ENCODE measurements at regions not wholly inside any gene's neighbourhood (a gene's known extent, or its start where the extent isn't known, plus 50 kb on each side); places are given as distances from the start of the nearest gene placed in this dataset.

DNA sequence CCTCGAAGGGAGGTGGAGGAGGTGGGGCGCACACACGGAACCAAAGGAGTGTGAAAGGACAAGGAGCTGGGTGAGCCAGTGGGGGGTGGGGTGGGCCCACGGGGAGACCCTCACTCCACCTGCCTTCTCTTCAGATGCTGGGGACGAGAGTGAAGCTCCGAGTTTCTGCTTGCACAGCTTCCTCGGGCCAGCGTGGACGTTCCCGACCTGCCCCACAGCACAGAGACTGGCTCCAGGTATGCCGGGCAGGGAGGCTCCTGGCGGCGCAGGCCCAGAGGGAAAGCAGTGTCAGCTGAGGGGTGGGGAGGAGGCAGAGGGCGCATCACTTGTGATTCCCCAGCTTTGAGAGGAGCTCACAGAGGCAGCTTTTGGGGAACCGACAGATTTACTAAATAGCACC lies 98.5 kb upstream of the RPS6KA2 start:
- Mint-ChIP-seq H3K36me3 (ENCODE audit: insufficient read depth, unreplicated experiment) (no peaks in the 10 kb centered on the region), H3K27ac (ENCODE audit: unreplicated experiment) (no peak overlapping the region), H3K27me3 (ENCODE audit: unreplicated experiment) (peaks cover 11% of the 10 kb centered on the region), H3K9me3 (ENCODE audit: low read depth, unreplicated experiment) (no peaks in the 10 kb centered on the region), H3K4me3 (ENCODE audit: low read depth, unreplicated experiment) (no peak overlapping the region), H3K4me1 (ENCODE audit: low read depth, unreplicated experiment) (peaks cover 24% of the 10 kb centered on the region)
- no peak for DNase-seq
- CTCF ChIA-PET = no interaction called here
- intact Hi-C loops (cut with micrococcal nuclease; ENCODE audit: unreplicated experiment) = no loop called here
- no peak for TF ChIP-seq CTCF (IDR thresholded peaks at IDR 0.05; ENCODE audit: unreplicated experiment)
- no TSS peak for BruUV-seq (replicated peaks)

GRCh38 chr6:166724576-166724975 lies 97.5 kb upstream of the RPS6KA2 start:
- peaks cover 20% of the 10 kb centered on the region for H3K4me1 Mint-ChIP-seq (ENCODE audit: low read depth, unreplicated experiment)
- H3K4me3 Mint-ChIP-seq (ENCODE audit: low read depth, unreplicated experiment) = no peak overlapping the region
- no peaks in the 10 kb centered on the region for H3K9me3 Mint-ChIP-seq (ENCODE audit: low read depth, unreplicated experiment)
- no peak for TF ChIP-seq CTCF (IDR thresholded peaks at IDR 0.05; ENCODE audit: unreplicated experiment)
- no TSS peak for BruUV-seq (replicated peaks)
- no peak for DNase-seq
- H3K27ac Mint-ChIP-seq (ENCODE audit: unreplicated experiment) = no peak overlapping the region
- CTCF ChIA-PET = no interaction called here
- no peaks in the 10 kb centered on the region for H3K36me3 Mint-ChIP-seq (ENCODE audit: insufficient read depth, unreplicated experiment)
- intact Hi-C loops (cut with micrococcal nuclease; ENCODE audit: unreplicated experiment) = no loop called here
- H3K27me3 Mint-ChIP-seq (ENCODE audit: unreplicated experiment) = peaks cover 16% of the 10 kb centered on the region

DNA sequence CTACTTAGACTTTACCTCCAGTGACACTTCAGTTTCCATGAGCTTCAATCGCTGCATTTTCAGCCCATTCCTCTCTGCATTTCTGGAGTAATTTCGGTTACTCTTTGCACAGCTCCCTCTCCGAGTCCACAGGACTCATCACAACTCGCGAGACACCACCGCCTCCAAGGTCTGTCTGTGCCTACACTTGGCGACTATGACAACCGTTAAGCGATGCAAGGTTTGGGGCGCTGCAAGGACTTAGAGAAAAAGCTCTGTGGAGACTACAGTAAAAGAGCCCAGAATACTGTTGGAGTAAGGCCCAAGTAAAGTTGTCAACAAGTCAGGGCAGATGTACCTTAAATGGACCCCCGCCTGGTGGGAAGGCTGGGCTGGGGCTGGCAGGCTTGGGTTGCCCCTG lies 95.7 kb upstream of the RPS6KA2 start:
- BruUV-seq (replicated peaks) = no TSS peak
- no peak overlapping the region for H3K27ac Mint-ChIP-seq (ENCODE audit: unreplicated experiment)
- peaks cover 8% of the 10 kb centered on the region for H3K4me1 Mint-ChIP-seq (ENCODE audit: low read depth, unreplicated experiment)
- H3K4me3 Mint-ChIP-seq (ENCODE audit: low read depth, unreplicated experiment) = no peak overlapping the region
- no peaks in the 10 kb centered on the region for H3K36me3 Mint-ChIP-seq (ENCODE audit: insufficient read depth, unreplicated experiment)
- peaks cover 17% of the 10 kb centered on the region for H3K27me3 Mint-ChIP-seq (ENCODE audit: unreplicated experiment)
- no peak for TF ChIP-seq CTCF (IDR thresholded peaks at IDR 0.05; ENCODE audit: unreplicated experiment)
- no peaks in the 10 kb centered on the region for H3K9me3 Mint-ChIP-seq (ENCODE audit: low read depth, unreplicated experiment)
- intact Hi-C loops (cut with micrococcal nuclease; ENCODE audit: unreplicated experiment) = no loop called here
- CTCF ChIA-PET = no interaction called here
- DNase-seq = no peak

- Mint-ChIP-seq H3K36me3 (ENCODE audit: insufficient read depth, unreplicated experiment) (no peaks in the 10 kb centered on the region), H3K27me3 (ENCODE audit: unreplicated experiment) (peaks cover 29% of the 10 kb centered on the region), H3K4me1 (ENCODE audit: low read depth, unreplicated experiment) (peaks cover 8% of the 10 kb centered on the region), H3K4me3 (ENCODE audit: low read depth, unreplicated experiment) (no peak overlapping the region), H3K9me3 (ENCODE audit: low read depth, unreplicated experiment) (no peaks in the 10 kb centered on the region), H3K27ac (ENCODE audit: unreplicated experiment) (no peak overlapping the region)
- no peak for TF ChIP-seq CTCF (IDR thresholded peaks at IDR 0.05; ENCODE audit: unreplicated experiment)
- CTCF ChIA-PET = interaction anchor here (1.0 kb wide), 1 partner anchor 14 kb away, joined by 4 read pairs; no protein-coding TSS in a partner anchor
- DNase-seq = no peak
- intact Hi-C loops (cut with micrococcal nuclease; ENCODE audit: unreplicated experiment) = no loop called here
- BruUV-seq (replicated peaks) = no TSS peak
These were observed 94.5 kb upstream of the RPS6KA2 start for GRCh38 chr6:166721576-166721975.

DNA sequence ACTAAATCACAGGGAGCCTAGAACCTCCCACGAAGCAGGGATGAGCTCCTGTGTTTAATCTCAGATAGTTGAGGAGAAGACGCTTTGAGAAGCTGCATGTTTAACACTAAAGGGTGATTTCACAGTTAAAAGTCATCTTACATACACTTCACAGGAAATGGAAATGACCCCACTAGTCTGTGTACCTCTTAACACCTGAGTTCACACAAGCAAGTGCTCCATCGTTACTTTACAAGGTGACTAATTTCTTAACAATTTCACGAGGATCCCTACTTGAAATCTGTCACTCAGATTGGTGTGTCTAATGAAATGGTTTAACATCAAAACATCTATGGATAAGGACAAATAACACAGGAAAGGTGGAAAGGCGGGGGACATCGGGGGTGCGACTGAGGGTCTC lies 93.8 kb upstream of the RPS6KA2 start:
- Mint-ChIP-seq H3K4me1 (ENCODE audit: low read depth, unreplicated experiment) (peaks cover 8% of the 10 kb centered on the region), H3K27me3 (ENCODE audit: unreplicated experiment) (peaks cover 32% of the 10 kb centered on the region), H3K36me3 (ENCODE audit: insufficient read depth, unreplicated experiment) (no peaks in the 10 kb centered on the region), H3K4me3 (ENCODE audit: low read depth, unreplicated experiment) (no peak overlapping the region), H3K27ac (ENCODE audit: unreplicated experiment) (no peak overlapping the region), H3K9me3 (ENCODE audit: low read depth, unreplicated experiment) (no peaks in the 10 kb centered on the region)
- CTCF ChIA-PET = no interaction called here
- no peak for DNase-seq
- BruUV-seq (replicated peaks) = no TSS peak
- no peak for TF ChIP-seq CTCF (IDR thresholded peaks at IDR 0.05; ENCODE audit: unreplicated experiment)
- intact Hi-C loops (cut with micrococcal nuclease; ENCODE audit: unreplicated experiment) = no loop called here

Measured in Calu3 (cell line).